Activated CD8-positive, alpha-beta memory T cell treated with anti-CD3 and anti-CD28 coated beads, Interleukin-2, amount 50 U/mL, for 48 hours (primary cell): ENCODE measurements at regions not wholly inside any gene's neighbourhood (a gene's known extent, or its start where the extent isn't known, plus 50 kb on each side); places are given as distances from the start of the nearest gene placed in this dataset.

Experiments
- DNase-seq: peaks from one replicate; pipeline ENCODE4 v3.0.0-alpha.2; 2020

- no peak for DNase-seq
Measured at GRCh38 chr16:72308396-72308795, 136.4 kb upstream of the PMFBP1 start.

DNA sequence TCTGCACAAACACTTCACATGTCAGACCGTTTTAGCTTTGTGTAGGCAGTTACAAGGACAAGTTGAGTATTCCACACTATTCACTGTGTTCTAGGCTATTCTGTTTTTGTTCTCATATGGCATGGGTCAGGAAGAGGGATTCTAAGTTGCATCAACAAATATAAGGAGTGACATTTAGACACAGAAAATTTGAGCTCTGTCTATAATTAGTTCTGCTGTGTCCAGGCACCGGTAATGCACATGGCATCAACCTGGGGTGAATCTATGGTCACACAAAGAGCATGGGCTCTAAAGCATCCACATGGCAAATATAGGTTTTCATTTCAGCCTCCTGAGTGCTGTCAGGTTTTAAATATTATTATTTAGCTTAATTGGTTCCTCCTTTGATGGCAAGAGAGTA lies 130.4 kb upstream of the PMFBP1 start:
- DNase-seq: no peak

DNA sequence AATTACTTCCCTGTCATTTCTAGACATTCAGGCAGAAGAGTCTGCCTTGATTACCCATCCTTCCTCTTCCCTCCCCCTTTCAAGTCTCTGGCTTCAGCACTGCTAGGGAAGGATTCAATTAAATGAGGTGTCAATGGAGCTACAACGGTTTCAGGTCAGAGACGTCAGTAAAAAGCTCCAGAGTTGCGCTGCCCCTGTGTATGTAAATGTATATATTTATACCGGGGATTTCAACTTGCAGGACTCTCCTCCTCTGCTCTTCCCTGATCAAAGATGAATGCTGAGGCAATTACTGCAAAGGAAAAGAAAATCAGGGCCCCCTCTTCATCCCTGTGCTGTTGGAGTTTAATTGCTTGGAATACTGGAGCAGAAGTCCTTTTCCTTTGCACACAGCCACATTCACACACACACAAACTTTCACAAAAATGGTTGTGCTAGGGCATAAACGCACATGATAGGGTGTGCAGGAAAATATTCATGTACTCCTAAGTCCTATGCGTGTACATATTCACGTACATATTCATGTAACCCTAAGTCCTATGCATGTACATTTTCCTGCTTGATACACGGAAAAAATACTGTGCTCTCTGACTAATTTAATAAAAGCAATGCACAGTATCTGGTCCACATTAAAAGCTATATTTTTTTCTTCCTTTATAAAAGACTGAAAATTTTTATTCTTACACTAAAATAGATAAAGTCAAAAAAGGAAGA lies 129.7 kb upstream of the PMFBP1 start:
- no peak for DNase-seq

DNA sequence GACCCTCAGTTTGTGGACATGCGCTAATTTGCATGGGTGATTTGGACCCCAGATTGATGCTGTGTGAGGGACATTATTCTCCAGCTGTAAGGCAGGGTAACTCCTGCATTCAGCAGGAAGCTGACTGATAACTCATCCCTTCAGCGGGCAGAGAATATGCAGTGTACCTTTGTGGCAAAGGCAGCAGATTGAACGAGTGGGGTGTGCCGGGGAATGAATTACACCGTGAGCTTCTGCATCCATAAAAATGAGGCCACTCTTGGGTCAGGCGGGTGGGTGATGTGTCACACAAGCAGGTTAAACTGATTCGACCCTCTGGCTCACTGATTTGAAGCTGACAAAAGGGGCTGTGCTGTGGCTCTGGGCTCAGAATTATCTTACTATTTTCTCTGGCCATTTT lies 128.9 kb upstream of the PMFBP1 start:
- no peak for DNase-seq

GRCh38 chr16:72299684-72300243 lies 127.8 kb upstream of the PMFBP1 start:
- no peak for DNase-seq

DNA sequence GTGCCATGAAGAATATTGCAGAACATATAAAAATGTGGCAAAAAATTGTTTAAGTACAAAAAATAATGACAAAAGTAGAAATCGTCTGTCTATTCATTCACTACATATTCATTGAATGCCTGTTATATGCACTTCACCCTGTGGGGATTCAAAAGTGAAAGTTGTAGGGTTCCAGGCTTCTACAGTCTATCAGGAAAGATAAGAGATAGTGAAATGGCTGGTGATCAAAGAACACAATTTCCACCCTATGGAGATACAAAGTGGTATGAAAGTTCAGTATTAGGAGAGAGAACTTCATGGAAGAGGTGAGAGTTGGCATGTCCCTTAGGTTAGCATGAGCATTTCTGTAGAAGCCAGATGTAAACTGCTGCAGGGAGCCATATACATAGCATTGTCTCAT lies 127.0 kb upstream of the PMFBP1 start:
- no peak for DNase-seq

DNA sequence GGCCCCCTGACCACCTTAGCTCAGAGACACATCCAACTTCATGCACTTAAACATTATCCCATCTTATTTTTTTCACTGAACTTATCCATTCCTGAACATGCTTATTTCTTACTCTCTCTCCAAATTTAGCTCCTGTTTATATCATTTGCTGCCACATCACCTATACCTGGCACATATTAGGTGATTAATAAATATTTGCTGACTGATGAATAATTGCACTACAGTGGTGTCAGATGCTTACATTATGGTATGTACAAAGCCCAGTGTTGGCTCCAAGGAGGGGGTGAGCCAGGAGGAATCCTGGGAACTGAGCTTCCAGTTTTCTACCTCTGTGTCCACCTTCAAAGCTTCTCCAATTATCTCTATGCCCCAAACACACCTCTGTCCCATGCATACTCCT lies 124.0 kb upstream of the PMFBP1 start:
- no peak for DNase-seq

- DNase-seq: no peak
Measured at GRCh38 chr16:72291531-72291981, 119.6 kb upstream of the PMFBP1 start.

DNA sequence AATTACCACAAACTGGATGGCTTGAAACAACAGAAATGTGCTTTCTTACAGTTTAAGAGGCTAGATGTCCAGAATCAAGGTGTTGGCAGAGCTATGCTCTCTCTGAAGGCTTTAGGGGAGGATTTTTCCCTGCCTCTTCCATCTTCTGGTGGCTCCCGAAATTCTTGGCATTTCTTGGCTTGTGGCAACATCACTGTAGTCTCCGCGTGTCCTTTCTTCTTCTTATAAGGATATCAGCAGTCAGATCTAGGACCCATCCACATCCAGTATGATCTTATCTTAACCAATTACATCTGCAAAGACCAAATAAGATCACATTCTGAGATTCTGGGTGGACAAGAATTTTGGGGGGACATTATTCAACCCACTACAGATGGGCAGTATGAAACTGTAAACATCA lies 119.2 kb upstream of the PMFBP1 start:
- DNase-seq: no peak

GRCh38 chr16:72287649-72288048 lies 115.7 kb upstream of the PMFBP1 start:
- DNase-seq: no peak

DNA sequence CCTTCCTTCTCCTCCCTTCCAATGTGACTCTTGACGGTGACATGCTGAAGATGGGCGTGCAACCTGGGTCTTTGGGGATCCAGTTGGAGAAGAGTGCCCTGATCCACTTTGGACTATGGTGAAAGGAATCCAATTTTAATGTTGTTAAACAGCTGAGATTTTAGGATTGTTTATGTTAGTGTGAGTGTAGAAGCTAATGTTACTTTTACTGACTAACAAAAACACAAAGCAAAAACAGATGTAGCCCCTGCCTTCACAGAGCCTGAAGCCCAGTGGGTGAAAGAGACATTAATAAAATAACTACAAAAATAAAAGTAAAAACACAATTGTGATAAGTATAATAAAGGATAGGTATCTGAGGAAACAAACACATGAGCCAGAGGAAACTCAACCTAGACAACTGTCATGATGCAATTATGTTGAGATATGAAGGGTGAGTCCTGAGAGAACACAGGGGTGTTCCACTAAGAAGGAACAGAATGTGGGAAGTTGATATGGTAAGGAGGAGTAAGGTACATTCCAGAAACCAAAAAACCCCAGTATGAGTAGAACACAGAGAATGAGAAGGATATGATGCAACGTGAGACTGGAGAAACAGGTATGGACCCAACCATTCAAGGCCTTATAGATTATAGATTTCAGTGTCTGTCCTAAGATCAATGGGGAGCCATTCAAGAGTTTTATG lies 115.1 kb upstream of the PMFBP1 start:
- no peak for DNase-seq

DNA sequence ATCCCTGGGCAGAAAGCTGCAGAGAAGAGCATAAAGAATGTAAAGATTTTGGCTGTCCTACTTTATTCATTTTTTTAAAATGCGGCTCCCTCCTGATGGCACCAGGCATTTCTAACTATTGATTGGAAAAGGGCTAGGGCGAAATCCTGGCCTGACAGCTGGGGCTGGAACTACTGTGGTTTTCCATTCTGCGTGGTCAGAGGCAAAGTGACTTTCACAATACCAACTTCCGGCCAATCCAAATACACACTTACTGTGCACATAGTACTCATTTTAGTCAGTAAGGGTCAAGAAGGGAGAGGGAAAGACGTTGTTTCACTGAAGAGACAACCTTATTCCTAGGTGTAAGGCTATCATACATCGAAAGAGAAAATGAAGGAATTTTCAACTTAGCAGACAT lies 113.8 kb upstream of the PMFBP1 start:
- DNase-seq: no peak

- DNase-seq: no peak
Measured at GRCh38 chr16:72285324-72285723, 113.4 kb upstream of the PMFBP1 start.

DNA sequence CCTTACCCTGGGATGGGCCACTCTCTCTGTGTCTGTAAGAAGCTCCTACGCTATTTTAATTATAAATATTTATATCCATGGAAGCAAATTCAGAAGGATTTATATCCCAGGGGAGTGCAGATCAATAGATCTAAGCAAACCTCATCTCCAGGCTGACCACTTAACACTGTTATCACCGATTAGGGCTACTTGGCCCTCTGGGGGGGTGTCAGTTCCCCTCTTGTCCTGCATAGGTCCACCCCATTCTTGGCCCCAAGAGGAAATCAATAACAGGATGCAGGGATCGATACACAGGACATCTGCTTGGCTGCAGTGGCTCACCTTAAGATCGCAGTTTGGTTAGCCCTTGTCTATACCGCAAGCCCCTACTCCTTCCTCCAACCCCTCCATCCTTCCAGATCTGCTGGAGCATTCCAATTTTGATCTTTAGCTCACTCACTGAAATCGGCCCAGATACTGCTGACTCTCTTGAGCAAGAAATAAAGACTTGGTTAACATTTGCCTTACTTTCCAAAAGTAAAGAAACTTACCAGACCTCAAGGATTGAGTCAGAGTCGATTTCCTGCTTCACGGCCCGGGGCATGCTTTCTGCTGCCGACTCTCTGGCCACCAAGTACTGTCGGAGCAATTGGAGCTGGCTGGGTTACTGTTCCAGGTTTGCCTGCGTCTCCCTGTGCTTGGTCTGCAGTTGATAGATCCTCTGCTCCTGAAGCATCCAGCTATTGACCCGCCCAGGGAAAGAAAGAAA lies 112.3 kb upstream of the PMFBP1 start:
- no peak for DNase-seq

GRCh38 chr16:72282362-72282761 lies 110.4 kb upstream of the PMFBP1 start:
- DNase-seq: no peak

DNA sequence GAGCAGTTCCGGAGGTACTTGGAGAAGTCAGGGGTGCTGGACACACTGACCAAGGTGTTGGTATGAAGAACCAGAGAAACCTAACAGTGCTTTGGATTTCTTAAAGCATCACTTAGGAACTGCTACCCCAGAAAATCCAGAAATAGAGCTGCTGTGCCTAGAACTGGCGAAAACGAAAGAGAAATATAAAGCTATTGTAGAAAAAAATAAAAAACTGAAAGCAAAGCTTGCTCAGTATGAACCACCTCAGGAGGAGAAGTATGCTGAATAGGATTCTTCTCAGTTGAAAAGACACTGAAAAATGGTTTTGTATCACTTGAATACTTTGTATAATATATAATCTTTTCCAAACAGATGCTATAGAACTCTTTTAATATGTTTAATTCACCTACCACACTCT lies 106.3 kb upstream of the PMFBP1 start:
- no peak for DNase-seq

- no peak for DNase-seq
Measured at GRCh38 chr16:72277749-72278148, 105.8 kb upstream of the PMFBP1 start.

DNA sequence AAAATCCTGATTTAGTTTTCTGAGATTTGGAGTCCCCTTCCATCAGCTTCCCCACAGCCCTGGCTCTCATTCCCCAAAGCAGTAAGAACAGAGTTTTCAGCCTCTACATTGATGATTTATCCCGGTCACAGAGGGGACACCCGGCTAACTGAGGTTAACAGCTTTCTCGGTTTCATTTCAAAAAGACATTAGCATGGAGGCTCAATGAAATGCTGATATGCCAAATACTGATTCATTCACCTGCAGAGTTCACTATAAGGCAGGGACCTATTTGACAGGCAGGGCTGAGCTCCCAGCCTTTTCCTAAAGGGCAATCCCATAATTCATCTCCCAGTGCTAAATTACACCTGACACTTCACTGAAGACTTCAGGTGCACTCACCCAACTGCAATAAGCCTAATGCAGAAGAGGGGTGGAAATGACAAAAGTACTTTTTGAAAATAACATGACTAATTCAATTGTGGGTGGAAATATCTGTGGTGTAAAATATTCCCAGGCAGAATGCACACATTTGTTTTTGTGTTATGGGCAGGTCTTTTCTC lies 99.8 kb upstream of the PMFBP1 start:
- no peak for DNase-seq

DNA sequence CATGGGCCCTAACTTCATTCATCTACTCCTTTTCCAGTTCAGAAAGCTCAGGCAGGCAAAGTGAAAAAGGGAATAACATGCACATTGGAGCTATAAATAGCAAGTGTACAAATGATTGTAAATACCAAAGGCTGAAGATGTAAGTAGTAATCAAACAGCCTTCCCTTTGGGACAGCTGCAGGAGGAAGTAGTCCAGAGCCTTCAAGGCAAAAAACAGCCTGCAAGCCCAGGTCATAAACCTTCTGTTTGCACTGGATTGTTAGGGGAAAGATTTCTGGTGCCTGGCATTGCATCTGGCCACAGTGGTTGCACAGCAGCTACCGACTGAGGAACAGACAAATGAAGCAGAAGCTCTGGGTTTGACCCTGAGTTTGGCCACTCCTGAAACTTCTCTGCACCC lies 98.6 kb upstream of the PMFBP1 start:
- DNase-seq: no peak

DNA sequence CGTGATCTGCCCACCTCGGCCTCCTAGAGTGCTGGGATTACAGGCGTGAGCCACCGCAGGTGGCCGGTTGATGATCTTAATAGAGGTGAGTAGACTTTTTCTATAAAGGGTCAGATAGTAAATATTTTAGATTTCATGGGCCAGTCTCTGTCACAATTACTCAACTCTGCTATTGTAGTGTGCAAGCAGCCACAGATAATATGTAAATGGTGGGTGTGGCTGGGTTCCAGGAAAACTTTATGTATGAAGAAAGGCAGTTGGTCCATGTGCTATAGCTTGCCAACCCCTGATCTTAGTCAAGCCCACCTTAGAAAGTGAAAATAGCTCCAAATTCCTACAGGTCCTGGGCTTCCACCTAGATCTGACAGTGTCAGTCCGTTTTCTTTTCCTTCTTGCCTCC lies 94.9 kb upstream of the PMFBP1 start:
- DNase-seq: no peak

- no peak for DNase-seq
Measured at GRCh38 chr16:72264771-72265170, 92.8 kb upstream of the PMFBP1 start.

- no peak for DNase-seq
Measured at GRCh38 chr16:72262711-72263110, 90.8 kb upstream of the PMFBP1 start.

DNA sequence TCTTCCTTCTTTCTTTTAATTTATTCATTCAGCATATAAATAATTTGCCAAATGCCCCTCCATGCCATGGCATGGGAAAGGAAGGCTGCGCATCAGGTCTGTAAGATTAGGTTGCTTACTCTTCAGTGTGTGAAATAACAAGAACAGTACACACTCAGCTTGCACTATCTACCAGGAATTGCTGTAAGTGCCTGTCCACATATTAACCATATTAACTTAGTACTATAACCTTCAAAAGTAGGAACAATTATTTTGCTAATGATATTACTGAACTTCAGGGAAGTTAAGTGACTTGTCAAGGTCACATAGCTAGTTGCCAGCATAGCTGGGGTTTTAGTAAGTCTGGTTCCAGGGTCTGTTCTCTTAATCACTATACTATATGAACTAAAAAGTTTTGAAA lies 89.2 kb upstream of the PMFBP1 start:
- DNase-seq: no peak
